HG03378 (cell line): ENCODE measurements at regions not wholly inside any gene's neighbourhood (a gene's known extent, or its start where the extent isn't known, plus 50 kb on each side); places are given as distances from the start of the nearest gene placed in this dataset.

Experiments used
- ATAC-seq: cut with Tn5 transposase; IDR thresholded peaks from one replicate; pipeline ENCODE4 v1.9.1; 2021; ENCODE audit warnings: mild to moderate bottlenecking, moderate library complexity; ENCODE audit not compliant: unreplicated experiment

- no peak for ATAC-seq
Observed at GRCh38 chr12:90899456-90900182, 55.4 kb downstream of the CCER1 start.

- no peak for ATAC-seq
Observed at GRCh38 chr12:90897986-90898385, 57.0 kb downstream of the CCER1 start.

- ATAC-seq: no peak
Observed at GRCh38 chr12:90897316-90897715, 57.7 kb downstream of the CCER1 start.

GRCh38 chr12:90896821-90897220 lies 58.2 kb downstream of the CCER1 start:
- no peak for ATAC-seq

- no peak for ATAC-seq
Observed at GRCh38 chr12:90896164-90896563, 58.8 kb downstream of the CCER1 start.

GRCh38 chr12:90888316-90888715 lies 66.7 kb downstream of the CCER1 start:
- ATAC-seq: no peak

GRCh38 chr12:90883456-90883855 lies 71.5 kb downstream of the CCER1 start:
- no peak for ATAC-seq

GRCh38 chr12:90871726-90872096 lies 83.3 kb downstream of the CCER1 start:
- ATAC-seq: no peak

GRCh38 chr12:90870971-90871725 lies 83.8 kb downstream of the CCER1 start:
- ATAC-seq: no peak

GRCh38 chr12:90868626-90869025 lies 86.3 kb downstream of the CCER1 start:
- ATAC-seq: no peak

GRCh38 chr12:90859591-90859990 lies 95.4 kb downstream of the CCER1 start:
- no peak for ATAC-seq

GRCh38 chr12:90858252-90858651 lies 96.7 kb downstream of the CCER1 start:
- ATAC-seq: no peak

GRCh38 chr12:90855534-90855933 lies 99.4 kb downstream of the CCER1 start:
- no peak for ATAC-seq

GRCh38 chr12:90854136-90854689 lies 100.8 kb downstream of the CCER1 start:
- peak; percentile 73 for ATAC-seq

GRCh38 chr12:90851800-90852718 lies 102.9 kb downstream of the CCER1 start:
- ATAC-seq: no peak

- ATAC-seq: no peak
Observed at GRCh38 chr12:90842477-90842876, 112.5 kb downstream of the CCER1 start.

GRCh38 chr12:90841336-90841735 lies 113.6 kb downstream of the CCER1 start:
- no peak for ATAC-seq

- ATAC-seq: no peak
Observed at GRCh38 chr12:90839346-90839745, 115.6 kb downstream of the CCER1 start.

- ATAC-seq: no peak
Observed at GRCh38 chr12:90836689-90837088, 118.3 kb downstream of the CCER1 start.

GRCh38 chr12:90833228-90833627 lies 121.7 kb downstream of the CCER1 start:
- no peak for ATAC-seq

GRCh38 chr12:90832427-90832826 lies 122.5 kb downstream of the CCER1 start:
- ATAC-seq: no peak
